ENCODE measurements at regions not wholly inside any gene's neighbourhood (a gene's known extent, or its start where the extent isn't known, plus 50 kb on each side); places are given as distances from the start of the nearest gene placed in this dataset.
"Not testable (repeated sequence)": the region's sequence is repeated elsewhere in the genome, so short reads cannot be mapped to it uniquely, and the experiment has no call there.

- TF ChIP-seq EZH2 (IDR thresholded peaks at IDR 0.05; ENCODE audit: borderline replicate concordance) = no peak
- TF ChIP-seq CTCF (IDR thresholded peaks at IDR 0.05; ENCODE audit: poor library complexity) = no peak
- no peak for TF ChIP-seq EZH2phosphoT487 (IDR thresholded peaks at IDR 0.05; ENCODE audit: low read depth, severe bottlenecking, unreplicated experiment)
- peaks cover 4% of the 10 kb centered on the region for H3K27me3 ChIP-seq
- H3K4me3 ChIP-seq = no peak overlapping the region
- 89% methylated on average over 6 of the region's 6 CpGs for WGBS (ENCODE audit: low lambda C conversion rate, missing lambda C conversion rate)
- no peak overlapping the region for H3K27ac ChIP-seq
- no peaks in the 10 kb centered on the region for H3K4me1 ChIP-seq (ENCODE audit: insufficient read depth)
- H4K20me1 ChIP-seq (ENCODE audit: insufficient read depth, poor library complexity, severe bottlenecking) = no peaks in the 10 kb centered on the region
- H3K9me2 ChIP-seq (replicated peaks; ENCODE audit: insufficient read depth) = no peaks in the 10 kb centered on the region
- no peak overlapping the region for H2AFZ ChIP-seq
- H3K79me2 ChIP-seq = no peaks in the 10 kb centered on the region
- DNase-seq (ENCODE audit: low spot score) = no peak
- H3K9me3 ChIP-seq (ENCODE audit: low read depth) = no peaks in the 10 kb centered on the region
- H3K4me2 ChIP-seq = no peak overlapping the region
- no peaks in the 10 kb centered on the region for H3K36me3 ChIP-seq (replicated peaks; ENCODE audit: insufficient read depth, low read depth)
Observed at GRCh38 chr10:2898509-2898860, 168.9 kb upstream of the PFKP start.

- Histone ChIP-seq H3K9me2 (replicated peaks; ENCODE audit: insufficient read depth) (no peaks in the 10 kb centered on the region), H3K36me3 (replicated peaks; ENCODE audit: insufficient read depth, low read depth) (no peaks in the 10 kb centered on the region), H2AFZ (no peak overlapping the region), H3K27me3 (peaks cover 4% of the 10 kb centered on the region), H3K79me2 (no peaks in the 10 kb centered on the region), H4K20me1 (ENCODE audit: insufficient read depth, poor library complexity, severe bottlenecking) (no peaks in the 10 kb centered on the region), H3K27ac (no peak overlapping the region), H3K4me1 (ENCODE audit: insufficient read depth) (no peaks in the 10 kb centered on the region), H3K4me2 (no peak overlapping the region), H3K4me3 (no peak overlapping the region), H3K9me3 (ENCODE audit: low read depth) (no peaks in the 10 kb centered on the region)
- DNase-seq (ENCODE audit: low spot score) = no peak
- TF ChIP-seq EZH2 (IDR thresholded peaks at IDR 0.05; ENCODE audit: borderline replicate concordance) (no peak), CTCF (IDR thresholded peaks at IDR 0.05; ENCODE audit: poor library complexity) (no peak), EZH2phosphoT487 (IDR thresholded peaks at IDR 0.05; ENCODE audit: low read depth, severe bottlenecking, unreplicated experiment) (no peak)
- WGBS (ENCODE audit: low lambda C conversion rate, missing lambda C conversion rate) = 64% methylated on average over 13 of the region's 13 CpGs
Observed at GRCh38 chr10:2897619-2898508, 169.5 kb upstream of the PFKP start.

- not testable (repeated sequence) for H4K20me1 ChIP-seq (ENCODE audit: insufficient read depth, poor library complexity, severe bottlenecking); H3K4me2 ChIP-seq; H3K4me3 ChIP-seq; H3K9me2 ChIP-seq (replicated peaks; ENCODE audit: insufficient read depth); H3K27me3 ChIP-seq; H3K79me2 ChIP-seq; H3K27ac ChIP-seq; DNase-seq (ENCODE audit: low spot score); H3K36me3 ChIP-seq (replicated peaks; ENCODE audit: insufficient read depth, low read depth); H3K4me1 ChIP-seq (ENCODE audit: insufficient read depth); H3K9me3 ChIP-seq (ENCODE audit: low read depth); H2AFZ ChIP-seq
- 92% methylated on average over 1 of the region's 1 CpG for WGBS (ENCODE audit: low lambda C conversion rate, missing lambda C conversion rate)
Observed at GRCh38 chr10:2896334-2896733, 171.0 kb upstream of the PFKP start.

DNA sequence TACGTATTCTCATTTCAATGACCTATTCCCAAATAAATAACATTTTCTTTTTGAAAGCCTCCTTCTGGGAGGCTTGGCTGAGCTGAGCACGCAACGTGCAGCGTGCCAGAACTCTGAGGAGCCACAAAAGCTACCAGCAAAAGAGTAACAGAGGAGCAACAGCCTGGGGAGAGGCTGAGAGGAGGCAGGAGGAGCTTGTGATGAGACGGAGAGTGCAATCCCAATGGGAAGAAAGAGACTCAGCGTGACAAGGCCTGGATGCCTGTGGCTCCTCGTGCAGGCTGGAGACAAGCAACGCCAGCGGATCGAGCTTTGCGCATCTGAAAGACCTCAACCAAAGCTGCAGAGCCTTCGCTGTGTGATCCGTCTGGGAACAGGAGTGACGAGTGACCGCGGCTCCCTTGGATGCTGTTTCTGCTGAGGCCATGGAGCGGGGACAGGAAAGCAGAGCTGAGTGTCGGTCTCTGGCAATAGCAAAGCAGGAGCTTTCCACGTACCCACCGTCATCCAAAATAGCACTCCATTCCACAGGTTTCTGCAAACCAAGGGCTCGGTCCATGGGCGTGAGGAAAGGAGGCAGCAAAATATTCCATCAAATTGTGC lies 171.7 kb upstream of the PFKP start:
- H3K27ac ChIP-seq = no peak overlapping the region
- H3K4me1 ChIP-seq (ENCODE audit: insufficient read depth) = peaks cover 4% of the 10 kb centered on the region
- no peak overlapping the region for H3K4me2 ChIP-seq
- no peak for TF ChIP-seq EZH2 (IDR thresholded peaks at IDR 0.05; ENCODE audit: borderline replicate concordance)
- no peak for TF ChIP-seq CTCF (IDR thresholded peaks at IDR 0.05; ENCODE audit: poor library complexity)
- TF ChIP-seq EZH2phosphoT487 (IDR thresholded peaks at IDR 0.05; ENCODE audit: low read depth, severe bottlenecking, unreplicated experiment) = no peak
- no peaks in the 10 kb centered on the region for H3K79me2 ChIP-seq
- H3K4me3 ChIP-seq = no peak overlapping the region
- DNase-seq (ENCODE audit: low spot score) = no peak
- peaks cover 4% of the 10 kb centered on the region for H3K27me3 ChIP-seq
- no peaks in the 10 kb centered on the region for H3K9me3 ChIP-seq (ENCODE audit: low read depth)
- no peaks in the 10 kb centered on the region for H3K9me2 ChIP-seq (replicated peaks; ENCODE audit: insufficient read depth)
- WGBS (ENCODE audit: low lambda C conversion rate, missing lambda C conversion rate) = 89% methylated on average over 22 of the region's 22 CpGs
- no peak overlapping the region for H2AFZ ChIP-seq
- no peaks in the 10 kb centered on the region for H3K36me3 ChIP-seq (replicated peaks; ENCODE audit: insufficient read depth, low read depth)
- no peaks in the 10 kb centered on the region for H4K20me1 ChIP-seq (ENCODE audit: insufficient read depth, poor library complexity, severe bottlenecking)
